HG02798 (cell line): ENCODE measurements at regions not wholly inside any gene's neighbourhood (a gene's known extent, or its start where the extent isn't known, plus 50 kb on each side); places are given as distances from the start of the nearest gene placed in this dataset.

Experiments
- ATAC-seq: cut with Tn5 transposase; IDR thresholded peaks from one replicate; pipeline ENCODE4 v1.9.1; 2021; ENCODE audit warnings: mild to moderate bottlenecking; ENCODE audit not compliant: unreplicated experiment, poor library complexity

DNA sequence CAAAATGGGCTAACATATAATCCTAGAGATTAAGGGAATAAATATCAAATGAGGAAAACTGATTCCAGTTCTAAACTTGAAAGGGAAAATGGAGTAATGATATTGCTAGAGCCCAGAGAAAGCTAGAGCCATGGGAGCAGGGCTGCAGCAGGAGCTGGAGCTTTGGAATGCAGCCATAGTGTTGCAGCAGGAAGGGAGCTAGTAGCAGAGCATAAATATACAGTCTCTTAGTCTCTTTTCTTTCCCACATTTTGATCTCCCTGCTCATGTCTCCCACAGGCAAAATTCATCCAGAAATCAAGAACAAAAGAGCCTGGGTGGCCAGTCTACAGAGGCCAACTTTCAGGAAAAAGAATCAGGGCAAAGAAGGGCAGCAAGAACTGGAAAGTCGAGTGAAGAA lies 253.7 kb downstream of the ATXN7L3B start:
- no peak for ATAC-seq

DNA sequence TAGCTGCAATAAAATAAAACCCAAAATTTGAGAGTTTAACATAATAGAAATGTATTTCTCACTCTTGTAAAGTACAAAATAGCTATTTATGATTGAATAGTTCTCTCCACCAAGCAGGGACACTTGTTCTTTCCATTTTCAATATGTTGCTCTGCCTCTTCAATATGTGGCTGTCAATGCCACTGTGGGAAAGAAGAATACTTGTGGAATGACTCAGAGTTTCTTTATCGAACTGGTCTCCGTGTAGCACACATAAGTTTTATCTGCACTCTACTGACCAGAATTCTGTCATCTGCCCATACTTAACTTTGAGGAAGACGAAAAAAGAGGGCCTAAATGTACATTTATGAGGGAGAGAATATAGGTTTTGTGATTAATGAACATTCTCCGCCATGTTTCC lies 256.9 kb downstream of the ATXN7L3B start:
- ATAC-seq = no peak

DNA sequence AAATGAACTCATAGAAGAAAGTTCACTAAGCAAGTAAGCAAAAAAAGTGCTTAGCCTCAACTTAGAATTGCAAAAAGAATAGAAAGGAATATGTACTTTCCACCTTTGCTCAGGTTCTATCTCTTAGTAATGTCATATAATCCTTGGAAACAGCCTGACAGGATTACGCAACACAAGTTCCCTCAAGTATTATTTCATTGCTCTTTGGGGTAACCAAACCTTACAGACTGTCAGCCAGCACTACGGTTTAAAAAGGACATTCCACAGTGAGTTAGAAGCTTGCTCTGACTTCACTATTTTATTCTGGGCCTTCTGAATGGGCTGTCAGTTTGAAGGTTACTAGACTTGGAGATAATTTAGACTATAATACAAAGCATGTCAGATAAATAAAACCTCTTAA lies 264.0 kb downstream of the ATXN7L3B start:
- no peak for ATAC-seq

DNA sequence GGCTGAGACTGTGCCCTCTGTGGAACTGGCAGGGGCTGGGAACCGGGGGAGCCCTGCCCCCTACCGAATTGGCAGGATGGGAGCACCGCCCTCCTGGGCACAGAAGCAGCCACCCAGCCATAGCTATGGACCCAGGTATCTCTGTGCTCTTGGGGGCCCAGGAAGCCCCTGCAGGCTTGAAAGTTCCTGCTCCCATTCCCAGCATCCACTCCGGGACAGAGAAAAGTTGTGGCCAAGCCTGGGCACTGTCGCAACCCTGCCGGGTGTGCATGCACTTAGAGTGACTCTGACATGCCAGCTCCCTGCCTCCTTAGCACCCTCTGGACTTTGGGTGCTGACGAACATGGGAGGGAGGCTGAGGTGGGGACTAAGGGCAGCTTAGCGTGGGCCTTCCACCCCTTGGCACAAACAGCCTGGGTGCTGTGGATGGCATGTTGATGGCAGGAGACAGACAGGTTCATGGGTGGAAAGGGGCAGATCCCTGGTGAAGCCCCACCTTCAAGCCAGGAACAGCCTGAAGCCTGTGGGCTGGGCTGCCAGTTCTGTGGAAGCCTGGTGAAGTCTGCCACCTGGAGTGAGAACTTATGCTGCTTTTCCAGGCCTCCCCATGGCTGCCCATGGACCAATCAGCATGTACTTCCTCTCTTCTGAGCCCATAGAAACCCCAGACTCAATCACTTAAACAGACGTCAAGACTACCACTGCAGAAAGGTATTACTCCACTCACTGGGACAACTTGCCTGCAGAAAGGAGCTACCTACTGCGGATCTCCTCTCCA lies 279.0 kb downstream of the ATXN7L3B start:
- ATAC-seq = no peak

DNA sequence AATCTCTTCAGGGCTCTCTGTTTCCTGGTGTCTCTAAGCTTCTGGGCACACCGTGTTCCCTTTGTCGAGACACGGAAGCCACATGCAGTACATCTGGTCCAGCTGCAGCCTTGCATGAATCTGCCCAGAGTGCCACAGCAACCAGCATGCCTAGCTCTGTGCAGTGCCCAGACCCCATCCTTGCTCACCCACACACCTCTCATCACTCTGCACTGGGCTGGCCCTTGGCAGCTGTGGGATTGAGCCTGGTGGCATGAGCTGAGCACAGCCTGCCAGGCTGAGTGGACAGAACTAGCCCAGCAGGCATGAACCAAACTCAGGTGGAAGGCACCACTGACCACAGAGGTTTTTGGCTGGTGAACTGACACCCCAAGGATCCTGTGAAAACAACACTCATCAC lies 279.9 kb downstream of the ATXN7L3B start:
- no peak for ATAC-seq

DNA sequence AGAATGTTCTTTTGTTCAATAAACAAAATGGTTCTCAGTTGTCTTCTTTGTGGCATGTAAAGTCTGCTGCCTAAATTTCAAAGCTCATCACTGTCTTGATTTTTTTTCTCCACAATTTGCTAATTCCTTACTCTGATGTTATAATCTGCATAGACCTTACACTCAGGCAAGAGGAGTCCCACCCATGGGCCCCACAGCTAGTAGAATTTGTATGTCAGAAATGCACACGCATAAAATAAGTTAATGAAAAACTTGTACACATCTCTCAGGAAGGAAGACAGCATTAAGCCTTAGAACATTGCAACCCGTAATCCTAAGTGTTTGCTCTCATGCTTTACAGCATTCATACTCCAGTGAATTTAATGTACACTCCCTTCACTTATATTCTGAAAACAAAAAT lies 280.8 kb downstream of the ATXN7L3B start:
- no peak for ATAC-seq

DNA sequence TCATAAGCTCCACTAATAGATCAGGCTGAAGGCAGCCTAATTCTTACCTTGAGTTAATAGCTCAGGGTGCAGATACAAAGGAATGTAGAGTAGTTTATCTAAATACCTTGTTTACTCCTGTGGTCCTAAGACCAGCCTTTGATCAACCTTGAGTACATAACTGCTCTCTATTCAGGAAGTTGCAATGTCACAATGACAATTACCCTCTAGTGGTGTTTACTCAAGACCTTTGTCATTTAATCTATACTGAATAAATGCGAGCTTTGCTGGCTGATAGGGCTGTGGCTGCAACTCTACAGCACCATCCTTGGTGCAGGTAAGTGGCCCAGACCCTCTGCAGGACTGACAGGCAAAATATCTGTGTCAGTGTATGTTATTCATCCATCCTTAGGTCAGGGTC lies 282.7 kb downstream of the ATXN7L3B start:
- ATAC-seq = no peak

DNA sequence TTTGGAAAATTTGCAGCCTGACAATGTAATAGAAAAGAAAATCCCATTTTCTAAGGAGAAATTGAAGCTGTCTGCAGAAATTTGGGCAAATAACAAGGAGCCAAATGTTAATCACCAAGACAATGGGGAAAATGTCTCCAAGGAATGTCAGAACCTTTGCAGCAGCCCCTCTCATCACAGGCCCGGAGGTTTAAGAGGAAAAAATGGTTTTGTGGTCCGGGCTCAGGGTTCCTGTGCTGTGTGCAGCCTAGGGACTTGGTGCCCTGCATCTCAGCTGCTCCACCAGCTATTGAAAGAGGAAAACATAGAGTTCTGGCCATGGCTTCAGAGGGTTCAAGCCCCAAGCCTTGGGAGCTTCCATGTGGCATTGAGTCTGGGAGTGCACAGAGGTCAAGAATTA lies 298.9 kb downstream of the ATXN7L3B start:
- ATAC-seq = no peak

DNA sequence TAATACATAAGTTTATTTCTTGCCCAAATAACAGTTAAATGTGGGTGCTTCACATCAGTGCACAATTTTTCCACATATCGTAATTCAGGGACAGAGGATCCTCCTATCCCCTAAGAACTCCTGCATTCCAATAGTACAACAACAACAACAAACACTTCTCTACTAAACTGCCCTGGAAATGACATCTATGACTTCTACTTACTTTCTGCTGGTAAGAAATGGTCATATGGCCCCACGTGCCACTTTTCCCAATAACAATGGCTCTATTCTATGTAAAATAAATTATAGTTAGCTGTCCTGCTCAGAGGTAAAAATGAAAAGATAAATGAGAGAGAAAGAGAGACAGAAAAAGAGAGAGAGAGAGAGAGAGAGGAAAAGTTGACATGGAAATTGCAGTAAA lies 308.5 kb downstream of the ATXN7L3B start:
- no peak for ATAC-seq

DNA sequence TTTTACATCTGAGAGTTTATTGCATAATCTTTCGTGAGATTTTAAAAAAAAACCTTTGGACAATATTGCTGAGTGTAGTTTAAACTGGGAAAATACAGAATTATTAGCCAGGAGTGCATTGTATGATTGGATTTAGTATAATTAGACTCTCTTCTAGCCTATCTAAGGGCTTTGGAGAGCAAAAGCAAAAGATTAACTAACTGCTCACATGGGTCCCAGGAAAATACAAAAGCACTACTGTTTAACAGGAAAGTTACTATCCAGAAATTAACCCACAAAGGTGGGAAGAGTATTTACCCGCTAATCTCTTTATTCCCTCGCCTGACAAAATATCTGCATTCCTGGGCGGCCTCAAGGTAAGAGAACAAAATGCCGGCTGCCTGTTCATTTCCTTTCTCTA lies 309.5 kb downstream of the ATXN7L3B start:
- ATAC-seq = no peak

DNA sequence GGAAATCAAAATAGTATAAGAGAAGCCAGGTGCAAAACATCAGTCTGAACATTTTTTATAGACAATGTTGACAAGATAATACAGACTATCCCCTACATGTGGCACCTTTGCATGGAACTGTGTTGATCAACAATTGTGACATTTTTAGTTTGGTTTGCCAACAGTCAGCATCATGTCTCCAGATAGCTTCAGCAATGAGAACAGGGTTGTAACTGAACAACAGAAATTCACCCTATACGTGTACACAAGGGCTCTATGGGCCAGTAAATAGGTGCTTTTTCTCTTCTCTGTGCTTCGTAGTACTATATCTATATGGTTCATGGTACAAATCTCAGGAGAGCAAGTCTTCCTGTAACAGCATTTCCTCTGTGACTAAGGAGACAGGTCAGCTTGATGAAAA lies 310.4 kb downstream of the ATXN7L3B start:
- no peak for ATAC-seq

DNA sequence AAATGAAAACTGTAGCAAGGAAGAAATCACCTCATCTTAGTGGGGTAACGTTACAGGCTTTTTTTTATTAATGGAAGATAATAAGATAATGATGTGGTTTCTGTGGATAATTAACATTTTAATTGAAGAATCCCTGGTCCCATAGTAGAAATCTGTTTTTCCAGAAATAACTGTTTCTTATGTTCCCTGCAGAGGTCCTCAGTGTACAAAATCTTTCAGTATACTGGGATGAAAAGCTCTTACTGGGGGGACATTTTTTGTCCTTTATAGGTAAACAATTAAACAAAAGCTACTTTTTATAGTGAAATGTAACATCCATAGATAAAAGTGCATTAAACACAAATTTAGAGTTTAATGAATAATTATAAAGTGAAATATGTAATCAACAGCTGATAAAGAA lies 312.2 kb downstream of the ATXN7L3B start:
- no peak for ATAC-seq

DNA sequence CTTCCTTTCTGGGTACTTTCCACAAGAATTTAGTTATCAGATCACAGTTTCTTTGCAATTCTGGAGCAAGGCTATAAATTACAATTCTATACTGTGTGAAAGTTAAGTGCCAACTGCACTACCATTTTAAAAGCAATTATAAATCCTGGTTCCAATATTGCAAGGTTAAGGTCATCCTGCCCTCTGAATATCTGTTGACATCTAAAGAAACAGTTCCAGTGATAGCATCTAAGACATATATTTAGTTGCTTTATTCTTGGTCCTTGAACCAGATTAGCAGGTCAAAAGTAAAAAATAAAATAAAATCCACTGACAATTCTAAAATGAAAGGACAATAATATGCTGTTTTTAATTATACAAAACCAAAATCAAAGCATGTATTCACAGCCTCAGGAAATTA lies 334.2 kb downstream of the ATXN7L3B start:
- no peak for ATAC-seq

DNA sequence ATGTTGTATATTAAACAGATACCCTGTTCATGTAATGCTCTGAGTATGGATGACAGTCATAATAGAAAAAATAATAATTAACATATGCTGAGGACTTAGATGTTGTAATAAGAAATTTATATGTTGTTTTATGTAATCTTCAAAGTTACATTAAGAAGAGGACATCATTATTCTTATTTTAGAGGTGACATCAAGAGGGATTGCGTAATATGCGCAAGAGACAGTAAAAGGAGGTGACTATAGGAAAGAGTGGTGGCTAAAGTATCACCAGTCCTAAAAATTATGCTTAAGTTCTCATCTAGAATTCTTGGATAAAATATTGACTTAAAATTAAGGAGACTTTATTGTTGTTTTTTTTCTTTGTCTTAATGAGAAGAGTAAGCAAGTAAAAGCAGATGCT lies 323.9 kb downstream of the KCNC2 start:
- no peak for ATAC-seq

DNA sequence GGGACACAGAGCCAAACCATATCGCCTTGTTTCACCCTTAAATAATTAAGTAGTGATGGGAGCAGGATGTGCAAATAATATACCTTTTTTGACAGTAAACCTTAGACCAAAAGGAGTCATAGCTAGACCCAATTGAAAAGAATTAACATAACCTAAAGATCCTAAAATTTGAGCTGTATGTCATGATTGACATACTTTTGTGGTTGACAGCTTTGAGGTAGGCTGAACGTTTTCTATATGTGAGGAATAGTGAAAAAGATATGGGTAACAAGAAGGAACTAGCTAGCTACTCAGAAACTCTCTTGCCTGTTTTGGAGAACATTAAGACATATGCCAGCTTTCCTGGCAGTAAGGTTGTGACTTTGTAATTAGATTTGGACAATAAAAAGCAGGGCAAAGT lies 320.6 kb downstream of the KCNC2 start:
- ATAC-seq = no peak

DNA sequence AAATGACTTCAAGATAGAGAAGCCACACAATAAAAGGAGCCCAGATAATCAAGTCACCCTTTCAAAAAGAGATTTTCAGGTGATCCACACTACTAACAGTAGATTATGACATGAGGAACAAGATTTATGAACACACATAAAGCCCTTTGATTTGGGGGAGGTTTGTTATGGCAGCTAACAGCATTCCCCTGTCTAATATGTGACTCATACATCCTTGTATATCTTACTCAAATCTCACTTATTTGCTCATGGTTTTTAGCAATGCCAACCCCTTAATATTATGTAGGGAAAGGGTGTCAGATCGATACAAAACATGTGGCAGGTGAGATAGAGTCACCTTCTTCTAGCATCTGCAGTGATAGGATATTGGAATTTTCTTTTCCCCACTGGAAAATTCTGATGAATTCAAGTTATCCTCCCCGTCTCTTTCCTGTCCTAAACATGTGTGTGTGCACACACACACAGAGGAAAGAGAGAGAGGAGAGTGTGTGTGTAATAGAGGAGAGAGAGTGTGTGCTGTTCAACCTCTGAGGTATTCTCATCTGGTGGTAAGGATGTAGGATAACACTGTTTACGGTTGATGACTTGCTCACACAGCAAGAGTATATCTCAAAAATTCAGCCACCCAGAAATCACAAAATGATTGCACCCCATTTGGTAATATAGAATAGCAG lies 319.9 kb downstream of the KCNC2 start:
- ATAC-seq = peak; percentile 68

DNA sequence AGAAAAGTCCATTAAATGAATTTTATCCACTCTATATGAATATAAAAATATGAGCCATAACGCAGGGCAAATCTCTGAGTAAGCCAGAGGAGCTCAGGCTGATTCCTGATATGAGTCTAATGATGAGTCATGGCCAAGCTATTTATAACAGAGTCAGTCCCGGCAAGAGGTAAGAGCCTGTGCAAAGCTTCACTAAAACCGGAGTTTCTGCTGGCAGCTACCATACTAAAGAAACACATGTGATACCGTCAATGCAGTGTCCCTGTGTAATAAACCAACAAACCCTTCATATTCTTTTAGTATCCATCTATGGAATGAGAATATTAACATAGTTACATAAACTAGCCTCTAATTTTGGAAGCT lies 319.4 kb downstream of the KCNC2 start:
- ATAC-seq = peak; percentile 93

DNA sequence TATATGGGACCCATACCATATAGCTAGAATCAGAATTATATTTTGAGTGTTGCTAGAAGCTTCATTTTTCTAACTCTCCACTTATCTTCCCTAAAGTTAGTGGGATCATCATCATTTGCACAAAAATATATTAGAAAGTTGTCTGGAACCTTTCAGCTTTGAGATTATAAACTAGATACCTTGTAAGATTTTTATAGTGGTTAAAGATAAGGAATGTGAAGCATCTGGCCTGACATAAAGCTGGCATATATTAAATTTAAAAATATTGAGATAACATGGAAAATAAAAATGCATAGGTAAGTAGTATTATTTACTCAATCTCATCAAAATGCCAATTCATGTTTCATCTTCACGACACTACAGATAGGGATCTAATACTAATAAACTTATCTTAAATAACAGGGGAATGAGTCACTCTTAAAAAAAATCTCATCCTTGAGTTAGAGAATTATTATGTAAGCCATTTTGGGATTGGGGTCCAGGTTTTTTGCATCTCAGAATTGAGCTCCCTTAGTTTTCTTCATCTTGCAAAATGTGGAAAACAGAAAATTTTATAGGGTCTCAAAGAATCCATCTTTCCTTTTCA lies 318.5 kb downstream of the KCNC2 start:
- ATAC-seq = no peak

DNA sequence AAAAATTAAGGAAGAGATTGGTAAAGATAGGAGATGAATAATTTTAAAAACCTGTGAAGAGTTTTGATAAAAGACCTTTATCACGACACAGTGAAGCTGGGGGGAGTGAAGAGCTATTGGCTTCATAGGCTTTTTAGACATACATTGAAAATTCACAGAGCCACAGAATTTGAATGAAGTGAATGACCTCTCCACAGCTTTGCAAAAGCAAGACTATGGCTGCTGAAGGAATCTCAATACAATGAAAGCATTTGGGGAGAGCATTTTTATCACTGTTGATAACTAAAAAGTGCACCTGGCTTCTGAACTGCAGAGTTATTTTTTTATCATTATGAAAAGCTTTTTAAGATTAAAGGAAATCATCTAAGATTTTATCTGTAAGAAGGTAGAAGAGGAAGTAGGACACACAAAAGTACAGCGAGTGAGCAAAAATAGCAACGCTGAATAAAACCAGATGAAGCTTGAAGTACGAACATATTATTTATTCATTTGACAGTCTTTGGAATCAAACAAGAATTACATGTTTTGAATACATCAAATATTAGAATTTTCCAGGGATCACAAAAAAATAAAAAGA lies 317.5 kb downstream of the KCNC2 start:
- no peak for ATAC-seq

DNA sequence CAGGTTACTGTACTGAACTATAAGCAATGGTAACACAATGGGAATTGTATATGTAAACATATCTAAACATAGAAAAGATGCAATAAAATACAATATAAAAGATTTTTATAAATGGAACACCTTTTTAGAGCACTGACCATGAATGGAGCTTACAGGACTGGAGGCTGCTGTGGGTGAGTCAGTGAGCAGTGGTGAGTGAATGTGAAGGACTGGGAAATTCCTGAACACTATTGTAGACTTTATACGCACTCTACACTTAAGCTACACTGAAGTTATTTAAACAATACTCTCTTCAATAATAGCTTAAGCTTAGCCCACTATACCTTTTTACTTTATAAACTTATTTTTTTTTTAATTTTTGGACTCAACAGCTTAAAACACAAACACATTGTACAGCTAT lies 313.5 kb downstream of the KCNC2 start:
- ATAC-seq = no peak

DNA sequence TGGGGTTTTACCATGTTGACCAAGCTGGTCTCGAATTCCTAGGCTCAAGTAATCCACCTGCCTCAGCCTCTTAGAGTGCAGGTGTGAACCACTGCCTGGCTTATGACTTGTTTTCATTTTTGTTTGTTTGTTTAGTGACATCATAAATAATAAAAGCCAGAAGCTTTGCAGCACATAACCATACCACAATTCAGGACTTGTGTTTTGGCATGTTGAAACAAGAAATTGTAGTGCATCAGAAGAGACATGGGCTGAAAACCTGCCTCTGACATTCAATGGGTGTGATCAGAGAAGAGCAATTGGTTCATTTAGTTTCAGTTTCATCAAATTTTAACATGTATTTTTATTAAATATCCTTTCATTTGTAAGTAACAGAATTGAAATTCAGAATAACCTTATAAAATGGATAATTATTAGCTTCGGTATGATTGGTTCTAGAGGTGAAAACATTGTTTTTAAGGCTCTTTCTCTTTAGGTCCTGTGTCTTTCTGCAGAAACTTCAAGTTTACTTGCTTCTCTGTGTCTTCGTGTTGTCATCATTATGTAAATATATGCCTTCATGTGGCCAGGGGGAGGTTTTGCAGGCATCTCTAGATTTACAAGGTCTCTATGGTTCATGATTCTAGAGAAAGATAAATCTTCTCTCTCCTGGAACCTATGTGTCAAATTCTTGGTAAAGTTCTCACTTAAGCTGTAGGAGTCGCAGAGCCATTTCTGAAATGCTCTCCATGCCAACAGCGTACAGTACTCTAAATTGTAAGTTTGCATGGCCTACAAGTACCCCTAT lies 312.0 kb downstream of the KCNC2 start:
- peak; percentile 49 for ATAC-seq
